WTC11 (cell line): ENCODE measurements at regions not wholly inside any gene's neighbourhood (a gene's known extent, or its start where the extent isn't known, plus 50 kb on each side); places are given as distances from the start of the nearest gene placed in this dataset.

ENCODE experiments used
- ATAC-seq: fragments of 200-7000 bp; cut with Tn5 transposase; 2 replicates; pipeline ENCODE4 v1.10.0; 2021; ENCODE audit warnings: mild to moderate bottlenecking, moderate library complexity
- CTCF ChIA-PET: fragments of 300-600 bp; sonication (Branson Sonifier 250); formaldehyde crosslinking; loops from one replicate; lab custom pipeline; 2021; ENCODE audit warnings: antibody characterized with exemption; lab: Charles Lee
- POLR2A ChIA-PET: fragments of 350-600 bp; sonication (Branson Sonifier 250); formaldehyde crosslinking; loops from one replicate; lab custom pipeline; 2021; ENCODE audit warnings: antibody characterized with exemption; lab: Charles Lee
- DNase-seq: peaks from one replicate; pipeline ENCODE4 v3.0.0; 2021; ENCODE audit warnings: low spot score
- H3K27ac Mint-ChIP-seq: 2 replicates; pipeline ENCODE4 v1.8.0; 2021; ENCODE audit warnings: mixed read lengths
- H3K27me3 Mint-ChIP-seq: 2 replicates; pipeline ENCODE4 v1.8.0; 2021; ENCODE audit warnings: low read depth, mild to moderate bottlenecking, moderate library complexity, mixed read lengths
- H3K36me3 Mint-ChIP-seq: 2 replicates; pipeline ENCODE4 v1.8.0; 2021; ENCODE audit warnings: mixed read lengths
- H3K4me1 Mint-ChIP-seq: 2 replicates; pipeline ENCODE4 v1.8.0; 2022; ENCODE audit warnings: mixed read lengths
- H3K4me3 Mint-ChIP-seq: 2 replicates; pipeline ENCODE4 v1.8.0; 2021; ENCODE audit warnings: mild to moderate bottlenecking, moderate library complexity, mixed read lengths
- H3K9me3 Mint-ChIP-seq: 2 replicates; pipeline ENCODE4 v1.8.0; 2021; ENCODE audit warnings: mixed read lengths
- ATF2 ChIP-seq: sonication (generic); formaldehyde crosslinking; IDR thresholded peaks from 2 replicates; pipeline ENCODE4 v1.8.1; 2022; ENCODE audit warnings: low read depth, missing genetic modification reagents, borderline replicate concordance
- CREB1 ChIP-seq: sonication (generic); formaldehyde crosslinking; IDR thresholded peaks from 2 replicates; pipeline ENCODE4 v1.8.0; 2023; ENCODE audit warnings: mild to moderate bottlenecking, missing genetic modification reagents
- CREM ChIP-seq: sonication (generic); formaldehyde crosslinking; IDR thresholded peaks from 2 replicates; pipeline ENCODE4 v1.8.1; 2022; ENCODE audit warnings: mild to moderate bottlenecking, missing genetic modification reagents, moderate library complexity
- CTCF ChIP-seq: fragments of 200-600 bp; IDR thresholded peaks from 2 replicates; pipeline ENCODE4 v1.8.0; 2022; ENCODE audit warnings: antibody characterized with exemption
- EMX1 ChIP-seq: fragments of 250-450 bp; sonication (Bioruptor Pico); IDR thresholded peaks from 2 replicates; pipeline ENCODE4 v1.8.0; 2021; ENCODE audit warnings: mild to moderate bottlenecking
- FOXK1 ChIP-seq: sonication (generic); formaldehyde crosslinking; IDR thresholded peaks from 2 replicates; pipeline ENCODE4 v1.8.0; 2022; ENCODE audit warnings: mild to moderate bottlenecking, moderate library complexity, missing genetic modification reagents
- NFE2L1 ChIP-seq: sonication (generic); formaldehyde crosslinking; IDR thresholded peaks from 2 replicates; pipeline ENCODE4 v1.8.1; 2023; ENCODE audit warnings: missing genetic modification reagents
- PRRX2 ChIP-seq: fragments of 250-450 bp; sonication (Bioruptor Pico); IDR thresholded peaks from 2 replicates; pipeline ENCODE4 v1.8.0; 2021; ENCODE audit warnings: mild to moderate bottlenecking
- RORB ChIP-seq: fragments of 250-450 bp; sonication (Bioruptor Pico); IDR thresholded peaks from 2 replicates; pipeline ENCODE4 v1.9.0; 2021; ENCODE audit warnings: mild to moderate bottlenecking
- SOX15 ChIP-seq: fragments of 250-450 bp; sonication (Bioruptor Pico); IDR thresholded peaks from 2 replicates; pipeline ENCODE4 v1.9.0; 2021; ENCODE audit warnings: mild to moderate bottlenecking
- TCF7 ChIP-seq: sonication (generic); formaldehyde crosslinking; IDR thresholded peaks from 2 replicates; pipeline ENCODE4 v1.8.0; 2022; ENCODE audit warnings: mild to moderate bottlenecking, low read depth, missing genetic modification reagents, moderate library complexity
- TEAD1 ChIP-seq: sonication (generic); formaldehyde crosslinking; IDR thresholded peaks from 2 replicates; pipeline ENCODE4 v1.8.0; 2022; ENCODE audit warnings: mild to moderate bottlenecking, missing genetic modification reagents
- ZBTB21 ChIP-seq: sonication (generic); formaldehyde crosslinking; IDR thresholded peaks from 2 replicates; pipeline ENCODE4 v1.8.1; 2023; ENCODE audit warnings: mild to moderate bottlenecking, missing genetic modification reagents, borderline replicate concordance
- ZMAT4 ChIP-seq: fragments of 250-450 bp; sonication (Bioruptor Pico); IDR thresholded peaks from 2 replicates; pipeline ENCODE4 v1.9.0; 2021; ENCODE audit warnings: mild to moderate bottlenecking
- ZNF317 ChIP-seq: sonication (generic); formaldehyde crosslinking; IDR thresholded peaks from 2 replicates; pipeline ENCODE4 v1.8.1; 2023; ENCODE audit warnings: low read depth, mild to moderate bottlenecking, moderate library complexity, missing genetic modification reagents, borderline replicate concordance
- ZNF416 ChIP-seq: fragments of 250-450 bp; sonication (Bioruptor Pico); IDR thresholded peaks from 2 replicates; pipeline ENCODE4 v1.9.0; 2021; ENCODE audit warnings: mild to moderate bottlenecking, inconsistent platforms
- ZNF425 ChIP-seq: fragments of 250-450 bp; sonication (Bioruptor Pico); conservative IDR thresholded peaks from 2 replicates; pipeline ENCODE4 v1.9.0; 2021; ENCODE audit warnings: mild to moderate bottlenecking
- ZNF671 ChIP-seq: fragments of 250-450 bp; sonication (Bioruptor Pico); IDR thresholded peaks from 2 replicates; pipeline ENCODE4 v1.8.0; 2021; ENCODE audit warnings: mild to moderate bottlenecking
- TF ChIP-seq, protein P1 (sequence below): sonication (generic); formaldehyde crosslinking; IDR thresholded peaks from 2 replicates; pipeline ENCODE4 v1.8.0; 2022; ENCODE audit warnings: mild to moderate bottlenecking, missing genetic modification reagents
- TF ChIP-seq, protein P2 (sequence below): sonication (generic); formaldehyde crosslinking; IDR thresholded peaks from 2 replicates; pipeline ENCODE4 v1.8.1; 2023; ENCODE audit warnings: mild to moderate bottlenecking, missing genetic modification reagents
- TF ChIP-seq, protein P3 (sequence below): sonication (generic); formaldehyde crosslinking; IDR thresholded peaks from 2 replicates; pipeline ENCODE4 v1.8.1; 2023; ENCODE audit warnings: mild to moderate bottlenecking, missing genetic modification reagents, moderate library complexity
- TF ChIP-seq, protein P4 (sequence below): sonication (generic); formaldehyde crosslinking; IDR thresholded peaks from 2 replicates; pipeline ENCODE4 v1.8.0; 2022; ENCODE audit warnings: mild to moderate bottlenecking, missing genetic modification reagents

- TF ChIP-seq CTCF = no peak
Measured at GRCh38 chr13:21777813-21778212, 106.9 kb downstream of the FGF9 start (continued).

GRCh38 chr13:21782736-21783135 is 111.9 kb downstream of the FGF9 start:
- H3K9me3 Mint-ChIP-seq = peaks cover 17% of the 10 kb centered on the region
- H3K36me3 Mint-ChIP-seq = no peaks in the 10 kb centered on the region; the same call in 1 of the 2 replicates
- ATAC-seq = no peak
- TF ChIP-seq ZNF671 (CRISPR knock-in tag) (no peak), ZNF425 (CRISPR knock-in tag) (no peak), PRRX2 (no peak), ZBTB21 (CRISPR knock-in tag) (no peak), NFE2L1 (CRISPR knock-in tag) (no peak), ZNF317 (no peak), RORB (no peak), SOX15 (CRISPR knock-in tag) (no peak), FOXK1 (CRISPR knock-in tag) (no peak), ZMAT4 (CRISPR knock-in tag) (no peak), CREB1 (CRISPR knock-in tag) (no peak), ZNF416 (CRISPR knock-in tag) (no peak), CREM (no peak), EMX1 (no peak), TCF7 (no peak)
- TF ChIP-seq, protein P1, sequence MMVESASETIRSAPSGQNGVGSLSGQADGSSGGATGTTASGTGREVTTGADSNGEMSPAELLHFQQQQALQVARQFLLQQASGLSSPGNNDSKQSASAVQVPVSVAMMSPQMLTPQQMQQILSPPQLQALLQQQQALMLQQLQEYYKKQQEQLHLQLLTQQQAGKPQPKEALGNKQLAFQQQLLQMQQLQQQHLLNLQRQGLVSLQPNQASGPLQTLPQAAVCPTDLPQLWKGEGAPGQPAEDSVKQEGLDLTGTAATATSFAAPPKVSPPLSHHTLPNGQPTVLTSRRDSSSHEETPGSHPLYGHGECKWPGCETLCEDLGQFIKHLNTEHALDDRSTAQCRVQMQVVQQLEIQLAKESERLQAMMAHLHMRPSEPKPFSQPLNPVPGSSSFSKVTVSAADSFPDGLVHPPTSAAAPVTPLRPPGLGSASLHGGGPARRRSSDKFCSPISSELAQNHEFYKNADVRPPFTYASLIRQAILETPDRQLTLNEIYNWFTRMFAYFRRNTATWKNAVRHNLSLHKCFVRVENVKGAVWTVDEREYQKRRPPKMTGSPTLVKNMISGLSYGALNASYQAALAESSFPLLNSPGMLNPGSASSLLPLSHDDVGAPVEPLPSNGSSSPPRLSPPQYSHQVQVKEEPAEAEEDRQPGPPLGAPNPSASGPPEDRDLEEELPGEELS (CRISPR knock-in tag) = no peak
- TF ChIP-seq, protein P2, sequence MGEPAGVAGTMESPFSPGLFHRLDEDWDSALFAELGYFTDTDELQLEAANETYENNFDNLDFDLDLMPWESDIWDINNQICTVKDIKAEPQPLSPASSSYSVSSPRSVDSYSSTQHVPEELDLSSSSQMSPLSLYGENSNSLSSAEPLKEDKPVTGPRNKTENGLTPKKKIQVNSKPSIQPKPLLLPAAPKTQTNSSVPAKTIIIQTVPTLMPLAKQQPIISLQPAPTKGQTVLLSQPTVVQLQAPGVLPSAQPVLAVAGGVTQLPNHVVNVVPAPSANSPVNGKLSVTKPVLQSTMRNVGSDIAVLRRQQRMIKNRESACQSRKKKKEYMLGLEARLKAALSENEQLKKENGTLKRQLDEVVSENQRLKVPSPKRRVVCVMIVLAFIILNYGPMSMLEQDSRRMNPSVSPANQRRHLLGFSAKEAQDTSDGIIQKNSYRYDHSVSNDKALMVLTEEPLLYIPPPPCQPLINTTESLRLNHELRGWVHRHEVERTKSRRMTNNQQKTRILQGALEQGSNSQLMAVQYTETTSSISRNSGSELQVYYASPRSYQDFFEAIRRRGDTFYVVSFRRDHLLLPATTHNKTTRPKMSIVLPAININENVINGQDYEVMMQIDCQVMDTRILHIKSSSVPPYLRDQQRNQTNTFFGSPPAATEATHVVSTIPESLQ (CRISPR knock-in tag) = no peak
- ChIA-PET CTCF (no interaction called here), POLR2A (no interaction called here)
- no peaks in the 10 kb centered on the region for H3K27me3 Mint-ChIP-seq
- no peak overlapping the region for H3K27ac Mint-ChIP-seq
- no peaks in the 10 kb centered on the region for H3K4me1 Mint-ChIP-seq
- DNase-seq = no peak
- no peak overlapping the region for H3K4me3 Mint-ChIP-seq

- ChIA-PET POLR2A (no interaction called here), CTCF (no interaction called here)
- no peaks in the 10 kb centered on the region for H3K4me1 Mint-ChIP-seq
- no peak overlapping the region for H3K4me3 Mint-ChIP-seq
- no peak for ATAC-seq
- no peak overlapping the region for H3K27ac Mint-ChIP-seq
- H3K36me3 Mint-ChIP-seq = no peaks in the 10 kb centered on the region
- H3K27me3 Mint-ChIP-seq = no peaks in the 10 kb centered on the region
- DNase-seq = no peak
- peaks cover 5% of the 10 kb centered on the region; the same call in 1 of the 2 replicates for H3K9me3 Mint-ChIP-seq
- TF ChIP-seq, protein P3, sequence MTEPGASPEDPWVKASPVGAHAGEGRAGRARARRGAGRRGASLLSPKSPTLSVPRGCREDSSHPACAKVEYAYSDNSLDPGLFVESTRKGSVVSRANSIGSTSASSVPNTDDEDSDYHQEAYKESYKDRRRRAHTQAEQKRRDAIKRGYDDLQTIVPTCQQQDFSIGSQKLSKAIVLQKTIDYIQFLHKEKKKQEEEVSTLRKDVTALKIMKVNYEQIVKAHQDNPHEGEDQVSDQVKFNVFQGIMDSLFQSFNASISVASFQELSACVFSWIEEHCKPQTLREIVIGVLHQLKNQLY (CRISPR knock-in tag) = no peak
- TF ChIP-seq TEAD1 (CRISPR knock-in tag) (no peak), ATF2 (CRISPR knock-in tag) (no peak)
- TF ChIP-seq, protein P4, sequence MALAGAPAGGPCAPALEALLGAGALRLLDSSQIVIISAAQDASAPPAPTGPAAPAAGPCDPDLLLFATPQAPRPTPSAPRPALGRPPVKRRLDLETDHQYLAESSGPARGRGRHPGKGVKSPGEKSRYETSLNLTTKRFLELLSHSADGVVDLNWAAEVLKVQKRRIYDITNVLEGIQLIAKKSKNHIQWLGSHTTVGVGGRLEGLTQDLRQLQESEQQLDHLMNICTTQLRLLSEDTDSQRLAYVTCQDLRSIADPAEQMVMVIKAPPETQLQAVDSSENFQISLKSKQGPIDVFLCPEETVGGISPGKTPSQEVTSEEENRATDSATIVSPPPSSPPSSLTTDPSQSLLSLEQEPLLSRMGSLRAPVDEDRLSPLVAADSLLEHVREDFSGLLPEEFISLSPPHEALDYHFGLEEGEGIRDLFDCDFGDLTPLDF (CRISPR knock-in tag) = no peak
- TF ChIP-seq, protein P1 (CRISPR knock-in tag) = no peak
Measured at GRCh38 chr13:21785990-21786389, 115.1 kb downstream of the FGF9 start.
